CD4-positive, alpha-beta memory T cell (primary cell): ENCODE measurements at regions not wholly inside any gene's neighbourhood (a gene's known extent, or its start where the extent isn't known, plus 50 kb on each side); places are given as distances from the start of the nearest gene placed in this dataset.
A peak's percentile ranks its signal among the peaks of the same experiment; 100 is the strongest.

Experiments
- CTCF ChIA-PET: fragments of 350-600 bp; sonication (Branson Sonifier 250); formaldehyde crosslinking; loops from one replicate; lab custom pipeline; 2021; ENCODE audit warnings: inconsistent platforms; ENCODE audit not compliant: partially characterized antibody; lab: Charles Lee
- POLR2A ChIA-PET: fragments of 350-600 bp; sonication (Branson Sonifier 250); formaldehyde crosslinking; loops from one replicate; lab custom pipeline; 2021; ENCODE audit not compliant: partially characterized antibody; lab: Charles Lee
- DNase-seq, 5 donors: peaks; one replicate each; pipeline versions ENCODE4 v3.0.0 to v3.0.0-alpha.2; 2020 to 2022; ENCODE audit warnings: mixed read lengths in 1 of 5
- H3K27ac ChIP-seq: one replicate; pipeline ENCODE4 v1.7.0; 2013; ENCODE audit warnings: low read depth, low read length
- H3K27me3 ChIP-seq: 2 replicates; pipeline ENCODE4 v1.7.0; 2013; ENCODE audit warnings: mild to moderate bottlenecking, low read length, moderate library complexity; ENCODE audit not compliant: insufficient read depth
- H3K36me3 ChIP-seq: 2 replicates; pipeline ENCODE4 v1.7.0; 2013; ENCODE audit warnings: mild to moderate bottlenecking, low read length, moderate library complexity; ENCODE audit not compliant: insufficient read depth
- H3K4me1 ChIP-seq: 2 replicates; pipeline ENCODE4 v1.7.0; 2013; ENCODE audit warnings: mild to moderate bottlenecking, low read length, moderate library complexity; ENCODE audit not compliant: insufficient read depth
- H3K4me3 ChIP-seq, 2 donors: one replicate each; pipeline ENCODE4 v1.7.0; 2013; ENCODE audit warnings: low read length in 2 of 2, mild to moderate bottlenecking in 1 of 2
- H3K9me3 ChIP-seq, 2 donors: one replicate each; pipeline ENCODE4 v1.7.0; 2013; ENCODE audit warnings: low read length in 2 of 2, control low read depth in 1 of 2; ENCODE audit not compliant: control insufficient read depth in 1 of 2
- H3K27ac Mint-ChIP-seq, 7 donors: one replicate each; pipeline ENCODE4 v1.8.0; 2020 to 2021; ENCODE audit warnings: mixed read lengths in 7 of 7, mild to moderate bottlenecking in 6 of 7, inconsistent platforms in 3 of 7, moderate library complexity in 3 of 7
- H3K27me3 Mint-ChIP-seq, 2 donors: one replicate each; pipeline ENCODE4 v1.8.0; 2020 to 2021; ENCODE audit warnings: mixed read lengths in 2 of 2
- H3K36me3 Mint-ChIP-seq, 2 donors: one replicate each; pipeline ENCODE4 v1.8.0; 2020 to 2021; ENCODE audit warnings: mixed read lengths in 2 of 2, inconsistent platforms in 1 of 2, mild to moderate bottlenecking in 1 of 2
- H3K4me1 Mint-ChIP-seq, 4 donors: one replicate each; pipeline ENCODE4 v1.8.0; 2020 to 2021; ENCODE audit warnings: mixed read lengths in 4 of 4, mild to moderate bottlenecking in 1 of 4
- H3K4me3 Mint-ChIP-seq, 8 donors: one replicate each; pipeline ENCODE4 v1.8.0; 2020 to 2021; ENCODE audit warnings: mixed read lengths in 8 of 8, mild to moderate bottlenecking in 7 of 8, moderate library complexity in 6 of 8, inconsistent platforms in 3 of 8
- H3K9me3 Mint-ChIP-seq, 8 donors: one replicate each; pipeline ENCODE4 v1.8.0; 2020 to 2021; ENCODE audit warnings: mixed read lengths in 8 of 8, mild to moderate bottlenecking in 5 of 8, inconsistent platforms in 3 of 8, moderate library complexity in 1 of 8
- intact Hi-C: fragments of 100-400 bp; cut with micrococcal nuclease; formaldehyde crosslinking; loops from one replicate; pipeline ENCODE4 v1.15.1; 2023

- Mint-ChIP-seq H3K4me1 (no peaks in the 10 kb centered on the region), H3K27ac (no peak overlapping the region), H3K36me3 (no peaks in the 10 kb centered on the region), H3K4me3 (no peak overlapping the region), H3K9me3 (no peaks in the 10 kb centered on the region), H3K27me3 (no peaks in the 10 kb centered on the region)
- ChIA-PET POLR2A (no interaction called here), CTCF (interaction anchor here (0.9 to 1.5 kb wide), 2 partner anchors 14 to 19 kb away, joined by 3 read pairs; no protein-coding TSS in a partner anchor)
- H3K4me3 ChIP-seq: no peak overlapping the region
- H3K27me3 ChIP-seq: no peaks in the 10 kb centered on the region
- intact Hi-C loops: no loop called here
- no peaks in the 10 kb centered on the region for H3K36me3 ChIP-seq
- H3K4me1 ChIP-seq: no peaks in the 10 kb centered on the region
- no peak for DNase-seq
- H3K9me3 ChIP-seq: no peaks in the 10 kb centered on the region
- no peak overlapping the region for H3K27ac ChIP-seq
These were observed 151.6 kb downstream of the SLIT2 start for GRCh38 chr4:20403290-20403689.

- Mint-ChIP-seq H3K9me3 (no peaks in the 10 kb centered on the region), H3K4me3 (no peak overlapping the region), H3K36me3 (no peaks in the 10 kb centered on the region), H3K27me3 (no peaks in the 10 kb centered on the region), H3K27ac (no peak overlapping the region), H3K4me1 (no peaks in the 10 kb centered on the region)
- H3K27ac ChIP-seq: no peak overlapping the region
- H3K4me3 ChIP-seq: no peak overlapping the region
- H3K27me3 ChIP-seq: no peaks in the 10 kb centered on the region
- H3K36me3 ChIP-seq: no peaks in the 10 kb centered on the region
- no peaks in the 10 kb centered on the region for H3K9me3 ChIP-seq
- no peak for DNase-seq
- ChIA-PET POLR2A (no interaction called here), CTCF (interaction anchor here (1.5 kb wide), 1 partner anchor 18 kb away, joined by 3 read pairs; no protein-coding TSS in a partner anchor)
- H3K4me1 ChIP-seq: no peaks in the 10 kb centered on the region
- intact Hi-C loops: no loop called here
These were observed 152.1 kb downstream of the SLIT2 start for GRCh38 chr4:20403846-20404245.

DNA sequence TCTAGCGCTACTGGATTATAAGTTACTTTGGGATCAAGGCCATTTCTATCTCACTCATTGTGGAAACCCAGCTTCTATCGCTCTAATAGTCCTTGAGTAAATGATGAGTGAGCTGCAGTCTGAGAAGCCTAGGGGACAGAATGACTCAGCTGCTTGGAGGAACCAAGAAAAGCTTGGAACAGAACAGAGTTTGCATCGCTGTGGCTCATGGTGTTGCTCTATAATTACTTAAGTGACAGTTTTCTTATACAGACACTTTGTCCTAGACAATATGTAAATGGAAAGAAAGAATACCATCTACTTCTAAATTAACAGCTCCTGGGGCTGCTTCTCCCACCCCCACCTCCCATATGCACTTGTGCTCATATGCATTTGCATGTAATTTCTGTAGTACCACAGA, 156.9 kb downstream of the SLIT2 start:
- H3K27me3 ChIP-seq: no peaks in the 10 kb centered on the region
- DNase-seq: no peak
- no peak overlapping the region for H3K27ac Mint-ChIP-seq
- no peaks in the 10 kb centered on the region for H3K9me3 ChIP-seq
- no peak overlapping the region for H3K4me3 Mint-ChIP-seq
- CTCF ChIA-PET: no interaction called here
- H3K4me1 ChIP-seq: no peaks in the 10 kb centered on the region
- no peaks in the 10 kb centered on the region for H3K9me3 Mint-ChIP-seq
- H3K27me3 Mint-ChIP-seq: peaks cover 0 to 3% of the 10 kb centered on the region in 2 donors
- no peak overlapping the region for H3K4me3 ChIP-seq
- H3K4me1 Mint-ChIP-seq: no peaks in the 10 kb centered on the region
- no peaks in the 10 kb centered on the region for H3K36me3 ChIP-seq
- H3K36me3 Mint-ChIP-seq: no peaks in the 10 kb centered on the region
- intact Hi-C loops: no loop called here
- POLR2A ChIA-PET: no interaction called here
- no peak overlapping the region for H3K27ac ChIP-seq

GRCh38 chr4:20412072-20412471, 160.4 kb downstream of the SLIT2 start:
- Histone ChIP-seq H3K9me3 (no peaks in the 10 kb centered on the region), H3K27ac (no peak overlapping the region), H3K4me3 (no peak overlapping the region), H3K4me1 (no peaks in the 10 kb centered on the region), H3K36me3 (no peaks in the 10 kb centered on the region), H3K27me3 (no peaks in the 10 kb centered on the region)
- Mint-ChIP-seq H3K4me3 (no peak overlapping the region), H3K27ac (no peak overlapping the region), H3K9me3 (no peaks in the 10 kb centered on the region), H3K36me3 (no peaks in the 10 kb centered on the region), H3K4me1 (no peaks in the 10 kb centered on the region), H3K27me3 (peaks cover 0 to 3% of the 10 kb centered on the region in 2 donors)
- ChIA-PET POLR2A (no interaction called here), CTCF (interaction anchor here (1.0 kb wide), 1 partner anchor 17 kb away, joined by 3 read pairs; no protein-coding TSS in a partner anchor)
- no peak for DNase-seq
- intact Hi-C loops: no loop called here

DNA sequence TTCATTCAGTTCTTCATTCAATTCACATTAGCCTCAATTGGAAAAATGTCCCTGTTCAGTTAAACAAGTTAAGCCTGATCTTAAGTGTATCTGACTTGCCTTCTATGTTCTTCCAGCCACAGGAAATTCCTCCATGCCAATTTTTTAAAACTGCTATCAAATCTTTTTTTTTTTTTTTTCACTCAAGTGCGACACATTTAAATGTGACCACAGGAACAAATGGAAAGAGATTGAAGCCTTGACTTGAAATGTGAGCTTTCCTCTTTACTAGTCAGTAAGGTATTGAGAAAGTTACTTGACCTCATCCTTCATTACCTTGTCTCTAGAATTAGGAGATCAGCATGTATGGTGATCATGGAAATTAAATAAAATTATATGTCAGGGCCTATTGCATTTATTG, 165.1 kb downstream of the SLIT2 start:
- H3K4me3 Mint-ChIP-seq: no peak overlapping the region
- no peak overlapping the region for H3K4me3 ChIP-seq
- DNase-seq: no peak
- no peak overlapping the region for H3K27ac ChIP-seq
- CTCF ChIA-PET: interaction anchor here (0.8 to 2.0 kb wide), 7 partner anchors 10 to 1351 kb away, joined by 3 to 5 read pairs (median 3); no protein-coding TSS in a partner anchor
- no peaks in the 10 kb centered on the region for H3K27me3 Mint-ChIP-seq
- intact Hi-C loops: no loop called here
- POLR2A ChIA-PET: no interaction called here
- no peaks in the 10 kb centered on the region for H3K9me3 ChIP-seq
- H3K4me1 Mint-ChIP-seq: peaks cover 0 to 4% (median 2%) of the 10 kb centered on the region in 4 donors
- H3K4me1 ChIP-seq: no peaks in the 10 kb centered on the region
- no peak overlapping the region for H3K27ac Mint-ChIP-seq
- no peaks in the 10 kb centered on the region for H3K36me3 ChIP-seq
- H3K27me3 ChIP-seq: no peaks in the 10 kb centered on the region
- no peaks in the 10 kb centered on the region for H3K36me3 Mint-ChIP-seq
- peaks cover 0 to 1% (median 0%) of the 10 kb centered on the region in 8 donors for H3K9me3 Mint-ChIP-seq

- Mint-ChIP-seq H3K27ac (peak overlapping the region in 2 of 7 donors; percentile 14 to 54), H3K4me3 (peak overlapping the region; percentile 13 to 76 (median 60)), H3K9me3 (peaks cover 0 to 1% (median 0%) of the 10 kb centered on the region in 8 donors), H3K4me1 (peaks cover 0 to 6% (median 2%) of the 10 kb centered on the region in 4 donors), H3K36me3 (no peaks in the 10 kb centered on the region), H3K27me3 (no peaks in the 10 kb centered on the region)
- Histone ChIP-seq H3K4me1 (no peaks in the 10 kb centered on the region), H3K4me3 (no peak overlapping the region), H3K36me3 (no peaks in the 10 kb centered on the region), H3K27me3 (no peaks in the 10 kb centered on the region), H3K27ac (no peak overlapping the region), H3K9me3 (no peaks in the 10 kb centered on the region)
- ChIA-PET POLR2A (no interaction called here), CTCF (interaction anchor here (1.0 kb wide), 1 partner anchor 13 kb away, joined by 4 read pairs; no protein-coding TSS in a partner anchor)
- intact Hi-C loops: loop anchor here (1.0 kb wide), 1 partner anchor 266 kb away; no protein-coding TSS in a partner anchor
- peak in 4 of 5 donors; percentile 29 to 38 (median 36) for DNase-seq
These were observed 167.3 kb downstream of the SLIT2 start for GRCh38 chr4:20418861-20419451.

GRCh38 chr4:20420916-20421602, 169.4 kb downstream of the SLIT2 start:
- no peaks in the 10 kb centered on the region for H3K36me3 Mint-ChIP-seq
- no peaks in the 10 kb centered on the region for H3K9me3 ChIP-seq
- H3K4me1 Mint-ChIP-seq: peaks cover 0 to 6% (median 2%) of the 10 kb centered on the region in 4 donors
- no peaks in the 10 kb centered on the region for H3K4me1 ChIP-seq
- H3K27me3 Mint-ChIP-seq: no peaks in the 10 kb centered on the region
- DNase-seq: no peak
- intact Hi-C loops: loop anchor here (10.0 kb wide), 1 partner anchor 714 kb away; no protein-coding TSS in a partner anchor
- no peak overlapping the region for H3K27ac Mint-ChIP-seq
- no peaks in the 10 kb centered on the region for H3K36me3 ChIP-seq
- peaks cover 0 to 1% (median 0%) of the 10 kb centered on the region in 8 donors for H3K9me3 Mint-ChIP-seq
- ChIA-PET CTCF (interaction anchor here (1.0 to 1.6 kb wide), 2 partner anchors 9 to 11 kb away, joined by 4 read pairs; no protein-coding TSS in a partner anchor), POLR2A (no interaction called here)
- H3K27me3 ChIP-seq: no peaks in the 10 kb centered on the region
- no peak overlapping the region for H3K27ac ChIP-seq
- H3K4me3 ChIP-seq: no peak overlapping the region
- no peak overlapping the region for H3K4me3 Mint-ChIP-seq
